Naive thymus-derived CD8-positive, alpha-beta T cell (primary cell): ENCODE measurements at regions not wholly inside any gene's neighbourhood (a gene's known extent, or its start where the extent isn't known, plus 50 kb on each side); places are given as distances from the start of the nearest gene placed in this dataset.

ENCODE experiments used
- ATAC-seq, 2 donors: fragments of 150-1000 bp; cut with Tn5 transposase in 1 of 2; sonication (Bioruptor Pico), chemical (Tn5 transposase) in 1 of 2; 1 replicate in 1 of 2; 2 replicates in 1 of 2; pipeline ENCODE4 v1.10.0; 2021; ENCODE audit warnings: mild to moderate bottlenecking in 2 of 2, moderate library complexity in 2 of 2
- POLR2A ChIA-PET: fragments of 350-600 bp; sonication (Branson Sonifier 250); formaldehyde crosslinking; loops from one replicate; lab custom pipeline; 2021; ENCODE audit warnings: antibody characterized with exemption; lab: Charles Lee
- DNase-seq, 10 donors: peaks; one replicate each; pipeline versions ENCODE4 v3.0.0 to v3.0.0-alpha.2; 2020 to 2022
- H3K27ac Mint-ChIP-seq, 10 donors: one replicate each; pipeline ENCODE4 v1.8.0; 2020 to 2022; ENCODE audit warnings: mild to moderate bottlenecking in 10 of 10, mixed read lengths in 10 of 10, moderate library complexity in 4 of 10, inconsistent platforms in 1 of 10
- H3K27me3 Mint-ChIP-seq, 5 donors: one replicate each; pipeline ENCODE4 v1.8.0; 2021 to 2022; ENCODE audit warnings: mixed read lengths in 5 of 5
- H3K36me3 Mint-ChIP-seq, 3 donors: one replicate each; pipeline ENCODE4 v1.8.0; 2020 to 2022; ENCODE audit warnings: mixed read lengths in 3 of 3, mild to moderate bottlenecking in 2 of 3, inconsistent platforms in 1 of 3
- H3K4me1 Mint-ChIP-seq, 4 donors: one replicate each; pipeline ENCODE4 v1.8.0; 2021 to 2022; ENCODE audit warnings: mixed read lengths in 4 of 4
- H3K4me3 Mint-ChIP-seq, 10 donors: one replicate each; pipeline ENCODE4 v1.8.0; 2020 to 2022; ENCODE audit warnings: mild to moderate bottlenecking in 10 of 10, mixed read lengths in 10 of 10, moderate library complexity in 6 of 10, inconsistent platforms in 1 of 10
- H3K9me3 Mint-ChIP-seq, 9 donors: one replicate each; pipeline ENCODE4 v1.8.0; 2020 to 2022; ENCODE audit warnings: mixed read lengths in 9 of 9, mild to moderate bottlenecking in 3 of 9, inconsistent platforms in 1 of 9, moderate library complexity in 1 of 9

GRCh38 chr12:30807695-30808034 is 52.9 kb upstream of the CAPRIN2 start:
- H3K36me3 Mint-ChIP-seq: peaks cover 0 to 5% (median 4%) of the 10 kb centered on the region in 3 donors
- H3K27me3 Mint-ChIP-seq: peaks cover 4 to 21% (median 13%) of the 10 kb centered on the region in 5 donors
- H3K4me1 Mint-ChIP-seq: no peaks in the 10 kb centered on the region
- H3K9me3 Mint-ChIP-seq: peaks cover 0 to 11% (median 2%) of the 10 kb centered on the region in 9 donors
- H3K27ac Mint-ChIP-seq: no peak overlapping the region
- POLR2A ChIA-PET: interaction anchor here (1.3 kb wide), 1 partner anchor 54 kb away, joined by 4 read pairs; no protein-coding TSS in a partner anchor
- ATAC-seq (no peak), DNase-seq (no peak)
- H3K4me3 Mint-ChIP-seq: no peak overlapping the region

GRCh38 chr12:30806989-30807694 is 52.4 kb upstream of the CAPRIN2 start:
- H3K4me3 Mint-ChIP-seq: no peak overlapping the region
- ATAC-seq (peak; percentile 53 to 62), DNase-seq (peak in 6 of 10 donors; percentile 9 to 60 (median 45))
- no peak overlapping the region for H3K27ac Mint-ChIP-seq
- peaks cover 0 to 5% (median 4%) of the 10 kb centered on the region in 3 donors for H3K36me3 Mint-ChIP-seq
- peaks cover 0 to 11% (median 2%) of the 10 kb centered on the region in 9 donors for H3K9me3 Mint-ChIP-seq
- POLR2A ChIA-PET: interaction anchor here (1.3 kb wide), 1 partner anchor 54 kb away, joined by 4 read pairs; no protein-coding TSS in a partner anchor
- H3K4me1 Mint-ChIP-seq: no peaks in the 10 kb centered on the region
- H3K27me3 Mint-ChIP-seq: peaks cover 4 to 21% (median 13%) of the 10 kb centered on the region in 5 donors

GRCh38 chr12:30805959-30806358 is 51.2 kb upstream of the CAPRIN2 start:
- Mint-ChIP-seq H3K9me3 (peaks cover 0 to 11% (median 2%) of the 10 kb centered on the region in 9 donors), H3K27me3 (peaks cover 2 to 21% (median 10%) of the 10 kb centered on the region in 5 donors), H3K4me1 (no peaks in the 10 kb centered on the region), H3K27ac (no peak overlapping the region), H3K36me3 (peaks cover 0 to 5% (median 4%) of the 10 kb centered on the region in 3 donors), H3K4me3 (no peak overlapping the region)
- DNase-seq (no peak), ATAC-seq (no peak)
- POLR2A ChIA-PET: no interaction called here
